T-cell (primary cell): ENCODE measurements at regions not wholly inside any gene's neighbourhood (a gene's known extent, or its start where the extent isn't known, plus 50 kb on each side); places are given as distances from the start of the nearest gene placed in this dataset.
"Not testable (repeated sequence)": the region's sequence is repeated elsewhere in the genome, so short reads cannot be mapped to it uniquely, and the experiment has no call there.

Experiments used
- ATAC-seq, 4 experiments: fragments of 200-7000 bp in 3 of 4; fragments of 150-1000 bp in 1 of 4; cut with Tn5 transposase; replicated peaks in 1 of 4; 1 replicate in 3 of 4; 2 replicates in 1 of 4; pipeline ENCODE4 v1.10.0; 2021; ENCODE audit warnings: moderate library complexity in 3 of 4, mild to moderate bottlenecking in 2 of 4, moderate number of reproducible peaks in 1 of 4
- CTCF ChIA-PET, 2 donors: fragments of 300-600 bp; sonication (Branson Sonifier 250); formaldehyde crosslinking; loops; one replicate each; lab custom pipeline; 2022; ENCODE audit warnings: antibody characterized with exemption in 2 of 2; lab: Charles Lee
- POLR2A ChIA-PET, 2 donors: fragments of 300-600 bp; sonication (Branson Sonifier 250); formaldehyde crosslinking; loops; one replicate each; lab custom pipeline; 2022; ENCODE audit warnings: antibody characterized with exemption in 2 of 2; lab: Charles Lee
- DNase-seq, 35 experiments: peaks; one replicate each; pipeline versions ENCODE4 v3.0.0 to v3.0.0-alpha.2; 2013 to 2023
- H3K27ac ChIP-seq: one replicate; pipeline ENCODE4 v1.5.1; 2013; ENCODE audit warnings: low read length
- H3K27me3 ChIP-seq, 2 experiments: replicated peaks in 1 of 2; 1 replicate in 1 of 2; 2 replicates in 1 of 2; pipeline versions ENCODE4 v1.6.1 to v1.7.0; 2013; ENCODE audit warnings: low read length in 1 of 2, mixed read lengths in 1 of 2; ENCODE audit not compliant: control insufficient read depth in 2 of 2, insufficient read depth in 2 of 2; ENCODE audit errors: extremely low read depth in 1 of 2
- H3K36me3 ChIP-seq, 2 donors: 1 replicate in 1 of 2; 2 replicates in 1 of 2; pipeline versions ENCODE4 v1.6.1 to v1.7.0; 2013; ENCODE audit warnings: low read length in 1 of 2; ENCODE audit not compliant: control insufficient read depth in 2 of 2, insufficient read depth in 1 of 2; ENCODE audit errors: extremely low read depth in 1 of 2
- H3K4me1 ChIP-seq, 2 experiments: 1 replicate in 1 of 2; 2 replicates in 1 of 2; pipeline versions ENCODE4 v1.6.1 to v1.7.0; 2013; ENCODE audit warnings: low read length in 2 of 2, mixed read lengths in 1 of 2; ENCODE audit not compliant: insufficient read depth in 2 of 2, control insufficient read depth in 1 of 2; ENCODE audit errors: extremely low read depth in 1 of 2
- H3K4me3 ChIP-seq, 2 donors: 1 replicate in 1 of 2; 2 replicates in 1 of 2; pipeline versions ENCODE4 v1.5.1 to v1.7.0; 2013; ENCODE audit warnings: mild to moderate bottlenecking in 2 of 2, low read length in 1 of 2, moderate library complexity in 1 of 2; ENCODE audit not compliant: control insufficient read depth in 1 of 2; ENCODE audit errors: extremely low read depth in 1 of 2
- H3K9me3 ChIP-seq: 2 replicates; pipeline ENCODE4 v1.7.0; 2013
- H3K27ac Mint-ChIP-seq, 2 donors: one replicate each; pipeline ENCODE4 v1.8.0; 2020 to 2021; ENCODE audit warnings: mild to moderate bottlenecking in 2 of 2, mixed read lengths in 2 of 2
- H3K27me3 Mint-ChIP-seq, 2 donors: one replicate each; pipeline ENCODE4 v1.8.0; 2021 to 2022; ENCODE audit warnings: mixed read lengths in 2 of 2
- H3K36me3 Mint-ChIP-seq: one replicate; pipeline ENCODE4 v1.8.0; 2021; ENCODE audit warnings: mixed read lengths
- H3K4me1 Mint-ChIP-seq, 3 donors: one replicate each; pipeline ENCODE4 v1.8.0; 2020 to 2022; ENCODE audit warnings: mixed read lengths in 3 of 3, mild to moderate bottlenecking in 1 of 3
- H3K4me3 Mint-ChIP-seq, 3 donors: one replicate each; pipeline ENCODE4 v1.8.0; 2020 to 2022; ENCODE audit warnings: mild to moderate bottlenecking in 3 of 3, mixed read lengths in 3 of 3, moderate library complexity in 3 of 3
- H3K9me3 Mint-ChIP-seq, 3 donors: one replicate each; pipeline ENCODE4 v1.8.0; 2020 to 2022; ENCODE audit warnings: mixed read lengths in 3 of 3
- WGBS: methylation state at CpG from one replicate; pipeline ENCODE4 v1.1.5; 2013; ENCODE audit warnings: missing lambda C conversion rate; ENCODE audit not compliant: insufficient coverage; 5-methylcytosine and 5-hydroxymethylcytosine counted together

DNA sequence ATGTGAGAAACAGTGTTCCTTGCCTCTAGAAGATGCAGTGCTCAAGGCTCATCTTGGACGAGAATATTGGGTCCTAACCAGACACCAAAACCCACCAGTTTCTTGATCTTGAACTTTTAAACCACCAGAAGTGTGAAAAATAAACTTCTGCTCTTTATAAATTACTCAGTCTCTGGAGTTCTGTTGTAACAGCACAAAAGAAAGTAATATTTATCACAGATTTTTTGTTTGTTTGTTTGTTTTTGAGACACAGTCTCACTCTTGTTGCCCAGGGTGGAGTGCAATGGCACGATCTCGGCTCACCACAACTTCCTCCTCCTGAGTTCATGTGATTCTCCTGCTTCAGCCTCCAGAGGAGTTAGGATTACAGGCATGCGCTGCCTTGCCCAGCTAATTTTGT lies 371.1 kb upstream of the NDST4 start:
- no CpG with 5 or more reads among the region's 4 CpGs for WGBS
- CTCF ChIA-PET, result no interaction called here
- no peaks in the 10 kb centered on the region for H3K9me3 ChIP-seq

DNA sequence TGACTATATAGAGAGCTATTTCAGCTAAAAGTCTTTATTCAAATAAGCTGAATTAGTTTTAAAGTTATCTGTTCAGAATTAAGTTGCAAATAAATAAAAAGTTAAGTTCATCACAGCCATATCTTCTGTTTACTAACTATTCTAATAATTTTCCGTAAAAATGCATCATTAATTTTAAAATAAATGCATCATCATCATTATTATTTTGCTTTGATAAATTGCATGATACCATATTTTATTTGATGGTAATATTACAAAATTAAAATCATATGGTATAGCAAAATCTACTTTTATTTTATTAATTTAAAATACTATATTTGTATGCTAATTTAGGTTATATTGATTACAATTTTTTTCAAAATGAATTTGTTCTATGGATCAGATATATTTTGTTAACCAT lies 357.3 kb upstream of the NDST4 start:
- ChIA-PET CTCF (no interaction called here), POLR2A (no interaction called here)
- Histone ChIP-seq H3K4me3 (no peak overlapping the region), H3K27me3 (no peaks in the 10 kb centered on the region), H3K4me1 (no peaks in the 10 kb centered on the region), H3K27ac (no peak overlapping the region), H3K9me3 (no peaks in the 10 kb centered on the region), H3K36me3 (no peaks in the 10 kb centered on the region)
- no CpG with 5 or more reads among the region's 1 CpG for WGBS
- Mint-ChIP-seq H3K4me3 (no peak overlapping the region), H3K4me1 (no peaks in the 10 kb centered on the region), H3K27me3 (no peaks in the 10 kb centered on the region), H3K27ac (no peak overlapping the region), H3K36me3 (no peaks in the 10 kb centered on the region), H3K9me3 (peaks cover 0 to 5% (median 0%) of the 10 kb centered on the region in 3 donors)
- DNase-seq, result no peak
- no peak for ATAC-seq

More for the DNA sequence above, 371.1 kb upstream of the NDST4 start:
- Mint-ChIP-seq H3K4me3 (no peak overlapping the region), H3K9me3 (peaks cover 0 to 6% (median 0%) of the 10 kb centered on the region in 3 donors), H3K4me1 (no peaks in the 10 kb centered on the region), H3K27ac (no peak overlapping the region), H3K27me3 (no peaks in the 10 kb centered on the region), H3K36me3 (no peaks in the 10 kb centered on the region)
- no peaks in the 10 kb centered on the region for H3K36me3 ChIP-seq
- POLR2A ChIA-PET, result no interaction called here
- ATAC-seq, result no peak
- no peak overlapping the region for H3K4me3 ChIP-seq
- H3K27ac ChIP-seq, result no peak overlapping the region
- H3K27me3 ChIP-seq, result no peaks in the 10 kb centered on the region
- no peak for DNase-seq
- no peaks in the 10 kb centered on the region for H3K4me1 ChIP-seq

DNA sequence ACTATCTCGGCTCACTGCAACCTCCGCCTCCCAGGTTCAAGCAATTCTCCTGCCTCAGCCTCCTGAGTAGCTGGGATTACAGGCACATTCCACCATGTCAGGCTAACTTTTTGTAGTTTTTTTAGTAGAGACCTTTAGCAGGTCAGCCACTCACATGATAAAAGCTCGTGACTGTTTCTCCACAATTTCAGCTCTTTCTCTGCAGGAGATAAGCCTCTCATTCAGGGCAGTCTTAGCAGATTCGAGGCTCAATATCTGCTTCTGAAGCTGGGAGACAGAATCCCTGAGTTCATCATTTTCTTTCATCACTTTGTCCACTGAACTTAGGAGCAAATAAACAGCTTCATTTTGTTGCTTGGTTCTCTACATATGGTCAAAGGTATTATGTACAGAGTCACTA lies 345.9 kb upstream of the NDST4 start:
- CTCF ChIA-PET, H3K4me1 ChIP-seq: not testable (repeated sequence)
- 74% methylated on average over 4 of the region's 4 CpGs for WGBS

DNA sequence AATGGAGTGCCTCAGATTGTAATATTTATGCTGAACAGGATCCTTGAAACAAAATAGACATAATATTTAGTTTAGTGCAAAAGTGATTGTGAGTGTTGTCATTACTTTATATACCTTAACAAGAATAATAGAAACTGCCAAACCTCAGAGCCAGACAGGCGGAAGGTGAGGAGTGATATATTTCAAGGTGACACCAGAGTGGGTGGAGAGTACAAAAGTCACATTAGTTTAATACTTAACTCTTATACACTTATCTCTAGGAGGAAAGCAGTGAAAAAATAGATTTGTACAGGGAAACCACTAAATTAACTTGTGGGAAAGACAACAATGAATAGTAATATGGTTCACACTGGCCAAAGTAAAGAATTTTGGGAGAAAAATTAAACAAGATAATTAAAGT lies 342.8 kb upstream of the NDST4 start:
- WGBS, result no CpG with 5 or more reads among the region's 1 CpG
- ATAC-seq (no peak), DNase-seq (no peak)
- Mint-ChIP-seq H3K27ac (no peak overlapping the region), H3K9me3 (peaks cover 0 to 4% (median 4%) of the 10 kb centered on the region in 3 donors), H3K4me1 (no peaks in the 10 kb centered on the region), H3K36me3 (no peaks in the 10 kb centered on the region), H3K4me3 (no peak overlapping the region), H3K27me3 (no peaks in the 10 kb centered on the region)
- no peaks in the 10 kb centered on the region for H3K4me1 ChIP-seq
- POLR2A ChIA-PET, result no interaction called here
- CTCF ChIA-PET, result no interaction called here
- H3K36me3 ChIP-seq, result no peaks in the 10 kb centered on the region
- no peaks in the 10 kb centered on the region for H3K27me3 ChIP-seq
- no peak overlapping the region for H3K4me3 ChIP-seq
- H3K27ac ChIP-seq, result no peak overlapping the region
- no peaks in the 10 kb centered on the region for H3K9me3 ChIP-seq

More for the DNA sequence above, 345.9 kb upstream of the NDST4 start:
- H3K36me3 ChIP-seq, H3K4me3 ChIP-seq, DNase-seq, H3K9me3 ChIP-seq, H3K27ac Mint-ChIP-seq, H3K36me3 Mint-ChIP-seq, POLR2A ChIA-PET, H3K9me3 Mint-ChIP-seq, H3K27ac ChIP-seq, ATAC-seq, H3K27me3 Mint-ChIP-seq, H3K4me3 Mint-ChIP-seq, H3K4me1 Mint-ChIP-seq, H3K27me3 ChIP-seq: not testable (repeated sequence)

DNA sequence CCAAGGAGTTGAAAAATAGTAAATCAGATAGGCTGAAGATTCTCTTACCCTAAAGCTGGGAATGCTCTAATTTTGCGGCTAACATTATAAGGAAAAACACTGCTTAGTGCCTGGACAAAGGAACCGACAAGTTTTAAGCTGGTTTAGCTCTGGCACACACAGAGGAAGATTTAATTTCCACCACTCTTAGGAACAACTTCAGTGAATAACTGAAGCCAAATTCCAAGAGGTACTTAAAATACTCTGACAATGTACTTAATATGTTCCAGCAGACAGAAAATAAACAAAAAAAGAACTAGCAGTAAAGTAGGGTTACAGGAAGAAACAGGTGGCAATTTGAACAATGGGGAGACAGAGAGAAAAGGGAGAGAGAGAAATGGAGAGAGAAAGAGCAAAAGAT lies 340.8 kb upstream of the NDST4 start:
- no peaks in the 10 kb centered on the region for H3K4me1 ChIP-seq
- H3K4me1 Mint-ChIP-seq, result no peaks in the 10 kb centered on the region
- DNase-seq (no peak), ATAC-seq (no peak)
- no peaks in the 10 kb centered on the region for H3K27me3 ChIP-seq
- H3K27me3 Mint-ChIP-seq, result no peaks in the 10 kb centered on the region
- peaks cover 0 to 7% (median 4%) of the 10 kb centered on the region in 3 donors for H3K9me3 Mint-ChIP-seq
- no peak overlapping the region for H3K4me3 Mint-ChIP-seq
- no peaks in the 10 kb centered on the region for H3K9me3 ChIP-seq
- no peak overlapping the region for H3K27ac Mint-ChIP-seq
- H3K36me3 Mint-ChIP-seq, result no peaks in the 10 kb centered on the region
- CTCF ChIA-PET, result no interaction called here
- POLR2A ChIA-PET, result no interaction called here
- H3K27ac ChIP-seq, result no peak overlapping the region
- no peaks in the 10 kb centered on the region for H3K36me3 ChIP-seq
- 29% methylated on average over 1 of the region's 2 CpGs for WGBS
- H3K4me3 ChIP-seq, result no peak overlapping the region

DNA sequence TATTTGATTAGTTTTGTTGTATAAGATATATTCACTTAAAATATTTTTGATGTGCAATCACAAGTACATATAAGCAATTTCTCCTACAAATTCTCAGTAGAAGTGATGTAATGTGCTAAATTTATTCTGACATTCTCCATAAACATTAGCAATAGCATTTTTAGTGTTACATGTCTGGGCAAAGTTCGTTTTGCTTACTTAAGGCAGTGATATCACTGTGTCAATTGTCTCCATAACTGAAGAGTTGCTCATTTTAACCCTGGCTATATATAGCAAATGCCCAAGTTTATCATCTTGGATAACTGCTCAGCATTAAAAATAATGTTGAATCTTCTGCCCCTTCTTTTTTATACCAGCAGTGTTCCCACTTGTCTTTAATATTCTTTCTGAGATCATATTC lies 340.0 kb upstream of the NDST4 start:
- DNase-seq (no peak), ATAC-seq (no peak)
- no peaks in the 10 kb centered on the region for H3K36me3 ChIP-seq
- Mint-ChIP-seq H3K4me3 (no peak overlapping the region), H3K27me3 (no peaks in the 10 kb centered on the region), H3K36me3 (no peaks in the 10 kb centered on the region), H3K9me3 (peaks cover 0 to 7% (median 3%) of the 10 kb centered on the region in 3 donors), H3K4me1 (no peaks in the 10 kb centered on the region), H3K27ac (no peak overlapping the region)
- no peaks in the 10 kb centered on the region for H3K4me1 ChIP-seq
- no CpG with 5 or more reads among the region's 1 CpG for WGBS
- H3K27me3 ChIP-seq, result no peaks in the 10 kb centered on the region
- H3K27ac ChIP-seq, result no peak overlapping the region
- CTCF ChIA-PET, result no interaction called here
- H3K4me3 ChIP-seq, result no peak overlapping the region
- no peaks in the 10 kb centered on the region for H3K9me3 ChIP-seq
- POLR2A ChIA-PET, result no interaction called here

DNA sequence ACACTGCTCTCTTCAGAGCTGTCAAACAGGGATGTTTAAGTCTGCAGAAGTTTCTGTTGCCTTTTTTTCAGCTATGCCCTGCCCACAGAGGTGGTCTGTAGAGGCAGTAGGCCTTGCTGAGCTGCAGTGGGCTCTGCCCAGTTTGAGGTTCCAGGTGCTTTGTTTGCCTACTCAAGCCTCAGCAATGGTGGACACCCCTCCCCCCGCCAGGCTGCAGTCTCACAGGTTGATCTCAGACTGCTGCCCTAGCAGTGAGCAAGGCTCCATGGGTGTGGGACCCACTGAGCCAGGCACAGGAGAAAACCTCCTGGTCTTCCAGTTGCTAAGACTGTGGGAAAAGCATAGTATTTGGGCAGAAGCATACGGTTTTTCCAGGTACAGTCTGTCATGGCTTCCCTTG lies 338.8 kb upstream of the NDST4 start:
- H3K27me3 ChIP-seq, H3K27ac ChIP-seq, H3K4me3 ChIP-seq, H3K4me3 Mint-ChIP-seq, H3K36me3 Mint-ChIP-seq, CTCF ChIA-PET, H3K9me3 Mint-ChIP-seq, POLR2A ChIA-PET, H3K4me1 ChIP-seq, H3K4me1 Mint-ChIP-seq, H3K27ac Mint-ChIP-seq, H3K36me3 ChIP-seq, ATAC-seq, H3K9me3 ChIP-seq, DNase-seq, H3K27me3 Mint-ChIP-seq: not testable (repeated sequence)
- WGBS, result 82% methylated on average over 2 of the region's 2 CpGs
